HL-60 (cell line): ENCODE measurements at regions not wholly inside any gene's neighbourhood (a gene's known extent, or its start where the extent isn't known, plus 50 kb on each side); places are given as distances from the start of the nearest gene placed in this dataset.

Source experiments
- DNase-seq, 2 experiments: peaks; one replicate each; pipeline ENCODE4 v3.0.0-alpha.2; 2010 to 2020; ENCODE audit warnings: low read depth in 1 of 2, low spot score in 1 of 2
- H3K27ac ChIP-seq: fragments of 250-450 bp; sonication (Bioruptor Pico); replicated peaks from 2 replicates; pipeline ENCODE4 v1.5.1; 2020; ENCODE audit warnings: mild to moderate bottlenecking, moderate library complexity
- H3K27me3 ChIP-seq: fragments of 250-450 bp; sonication (Bioruptor Pico); 2 replicates; pipeline ENCODE4 v1.5.1; 2021; ENCODE audit warnings: mild to moderate bottlenecking, moderate library complexity; ENCODE audit not compliant: insufficient read depth, poor library complexity, severe bottlenecking
- H3K4me3 ChIP-seq: replicated peaks from 2 replicates; pipeline ENCODE4 v1.5.1; 2011; ENCODE audit warnings: mild to moderate bottlenecking, control low read depth, low read length; ENCODE audit not compliant: insufficient read depth
- CTCF ChIP-seq: IDR thresholded peaks from one replicate; pipeline ENCODE4 v1.5.1; 2011; ENCODE audit warnings: low read length, control low read depth, inconsistent platforms; ENCODE audit not compliant: insufficient read depth
- GABPA ChIP-seq: IDR thresholded peaks from 2 replicates; pipeline ENCODE4 v1.6.1; 2012; ENCODE audit warnings: low read depth
- POLR2AphosphoS5 ChIP-seq: IDR thresholded peaks from 2 replicates; pipeline ENCODE4 v1.6.1; 2012; ENCODE audit warnings: low read depth
- REST ChIP-seq: IDR thresholded peaks from 2 replicates; pipeline ENCODE4 v1.6.1; 2012; ENCODE audit warnings: low read depth; ENCODE audit not compliant: insufficient replicate concordance
- SPI1 ChIP-seq: IDR thresholded peaks from 2 replicates; pipeline ENCODE4 v1.6.1; 2012; ENCODE audit warnings: low read depth, mild to moderate bottlenecking, borderline replicate concordance

- no peak for DNase-seq
- no peak for TF ChIP-seq GABPA
- TF ChIP-seq CTCF = no peak
- TF ChIP-seq SPI1 = no peak
- no peak for TF ChIP-seq REST
- TF ChIP-seq POLR2AphosphoS5 = no peak
- H3K27me3 ChIP-seq = no peaks in the 10 kb centered on the region
- H3K27ac ChIP-seq = no peak overlapping the region
- no peak overlapping the region for H3K4me3 ChIP-seq
Observed at GRCh38 chr4:34258176-34258575, 1986.1 kb downstream of the ARAP2 start.

GRCh38 chr4:34261799-34262314 is 1982.5 kb downstream of the ARAP2 start:
- Histone ChIP-seq H3K27me3 (no peaks in the 10 kb centered on the region), H3K4me3 (no peak overlapping the region), H3K27ac (no peak overlapping the region)
- DNase-seq = no peak
- no peak for TF ChIP-seq POLR2AphosphoS5
- no peak for TF ChIP-seq CTCF
- no peak for TF ChIP-seq SPI1
- TF ChIP-seq GABPA = no peak
- no peak for TF ChIP-seq REST

- H3K27me3 ChIP-seq = no peaks in the 10 kb centered on the region
- H3K27ac ChIP-seq = no peak overlapping the region
- DNase-seq = no peak
- TF ChIP-seq REST (no peak), POLR2AphosphoS5 (no peak), SPI1 (no peak), CTCF (no peak), GABPA (no peak)
- no peak overlapping the region for H3K4me3 ChIP-seq
Observed at GRCh38 chr4:34269613-34270012, 1974.7 kb downstream of the ARAP2 start.
